OCI-LY1 (cell line): ENCODE measurements at regions not wholly inside any gene's neighbourhood (a gene's known extent, or its start where the extent isn't known, plus 50 kb on each side); places are given as distances from the start of the nearest gene placed in this dataset.

Experiments used
- H2AFZ ChIP-seq: fragments of 200-600 bp; sonication (generic), shearing (Covaris generic); 2 replicates; pipeline ENCODE4 v1.6.0; 2014; ENCODE audit warnings: antibody characterized with exemption, mild to moderate bottlenecking, low read length
- H3F3A ChIP-seq: fragments of 200-600 bp; sonication (generic), shearing (Covaris generic); 2 replicates; pipeline ENCODE4 v1.6.0; 2014; ENCODE audit warnings: mild to moderate bottlenecking, antibody characterized with exemption, low read length, moderate library complexity; ENCODE audit not compliant: insufficient read depth
- H3K27ac ChIP-seq: fragments of 200-600 bp; sonication (generic); 2 replicates; pipeline ENCODE4 v1.5.1; 2014; ENCODE audit warnings: low read length, mixed run types, mild to moderate bottlenecking, low read depth; ENCODE audit not compliant: poor library complexity, severe bottlenecking
- H3K27me3 ChIP-seq: fragments of 200-600 bp; sonication (generic); 2 replicates; pipeline ENCODE4 v1.6.0; 2014; ENCODE audit warnings: antibody characterized with exemption, mild to moderate bottlenecking, low read length, moderate library complexity; ENCODE audit not compliant: insufficient read depth
- H3K36me3 ChIP-seq: fragments of 200-600 bp; sonication (generic); 2 replicates; pipeline ENCODE4 v1.6.1; 2014; ENCODE audit warnings: mild to moderate bottlenecking, antibody characterized with exemption, low read length, moderate library complexity, mixed read lengths; ENCODE audit not compliant: insufficient read depth
- H3K4me1 ChIP-seq: fragments of 200-600 bp; sonication (generic); 2 replicates; pipeline ENCODE4 v1.5.1; 2014; ENCODE audit warnings: mild to moderate bottlenecking, low read length, moderate library complexity; ENCODE audit not compliant: insufficient read depth, severe bottlenecking
- H3K4me2 ChIP-seq: fragments of 200-600 bp; sonication (generic), shearing (Covaris generic); 2 replicates; pipeline ENCODE4 v1.6.1; 2014; ENCODE audit warnings: low read length
- H3K4me3 ChIP-seq: fragments of 200-600 bp; sonication (generic); 2 replicates; pipeline ENCODE4 v1.5.1; 2014; ENCODE audit warnings: low read length, low read depth, mild to moderate bottlenecking, mixed read lengths; ENCODE audit not compliant: poor library complexity, severe bottlenecking
- H3K79me2 ChIP-seq: fragments of 200-600 bp; shearing (Covaris generic); 2 replicates; pipeline ENCODE4 v1.6.1; 2016; ENCODE audit warnings: mixed run types, low read length, mixed read lengths; ENCODE audit not compliant: insufficient read depth
- H3K9ac ChIP-seq: fragments of 200-600 bp; sonication (generic), shearing (Covaris generic); 2 replicates; pipeline ENCODE4 v1.6.1; 2014; ENCODE audit warnings: mild to moderate bottlenecking, low read length, mixed read lengths
- H3K9me2 ChIP-seq: fragments of 200-600 bp; sonication (generic), shearing (Covaris generic); 2 replicates; pipeline ENCODE4 v1.6.1; 2014; ENCODE audit warnings: low read depth, mild to moderate bottlenecking, low read length, mixed read lengths
- H3K9me3 ChIP-seq: fragments of 200-600 bp; shearing (Covaris generic); 2 replicates; pipeline ENCODE4 v1.6.1; 2014; ENCODE audit warnings: low read length, mixed read lengths
- H4K20me1 ChIP-seq: fragments of 200-600 bp; sonication (generic), shearing (Covaris generic); 2 replicates; pipeline ENCODE4 v1.6.0; 2016; ENCODE audit warnings: mild to moderate bottlenecking, low read length; ENCODE audit not compliant: insufficient read depth
- CTCF ChIP-seq: fragments of 200-600 bp; sonication (generic), shearing (Covaris generic); IDR thresholded peaks from 2 replicates; pipeline ENCODE4 v1.5.1; 2017; ENCODE audit warnings: mild to moderate bottlenecking, antibody characterized with exemption, low read length, moderate library complexity, mixed read lengths
- EZH2 ChIP-seq: fragments of 200-600 bp; sonication (generic), shearing (Covaris generic); IDR thresholded peaks from 2 replicates; pipeline ENCODE4 v1.8.0; 2017; ENCODE audit warnings: borderline replicate concordance, mixed run types, mild to moderate bottlenecking, antibody characterized with exemption, low read length, moderate library complexity, mixed read lengths

- Histone ChIP-seq H3K4me1 (peaks cover 10% of the 10 kb centered on the region), H3K27ac (no peak overlapping the region), H3K4me2 (peak overlapping the region; percentile 56), H3K4me3 (peak overlapping the region; percentile 46), H3K27me3 (no peaks in the 10 kb centered on the region; the same call in 1 of the 2 replicates), H3K36me3 (no peaks in the 10 kb centered on the region; the same call in 1 of the 2 replicates), H4K20me1 (no peaks in the 10 kb centered on the region), H3K79me2 (no peaks in the 10 kb centered on the region), H3F3A (no peaks in the 10 kb centered on the region), H3K9ac (no peak overlapping the region; the same call in 1 of the 2 replicates), H3K9me3 (peaks cover 8% of the 10 kb centered on the region; the same call in 1 of the 2 replicates), H2AFZ (no peak overlapping the region), H3K9me2 (no peaks in the 10 kb centered on the region)
- no peak for TF ChIP-seq EZH2
- peak; percentile 98 for TF ChIP-seq CTCF
Measured at GRCh38 chr21:38733972-38734546, 71.7 kb upstream of the ETS2 start.

DNA sequence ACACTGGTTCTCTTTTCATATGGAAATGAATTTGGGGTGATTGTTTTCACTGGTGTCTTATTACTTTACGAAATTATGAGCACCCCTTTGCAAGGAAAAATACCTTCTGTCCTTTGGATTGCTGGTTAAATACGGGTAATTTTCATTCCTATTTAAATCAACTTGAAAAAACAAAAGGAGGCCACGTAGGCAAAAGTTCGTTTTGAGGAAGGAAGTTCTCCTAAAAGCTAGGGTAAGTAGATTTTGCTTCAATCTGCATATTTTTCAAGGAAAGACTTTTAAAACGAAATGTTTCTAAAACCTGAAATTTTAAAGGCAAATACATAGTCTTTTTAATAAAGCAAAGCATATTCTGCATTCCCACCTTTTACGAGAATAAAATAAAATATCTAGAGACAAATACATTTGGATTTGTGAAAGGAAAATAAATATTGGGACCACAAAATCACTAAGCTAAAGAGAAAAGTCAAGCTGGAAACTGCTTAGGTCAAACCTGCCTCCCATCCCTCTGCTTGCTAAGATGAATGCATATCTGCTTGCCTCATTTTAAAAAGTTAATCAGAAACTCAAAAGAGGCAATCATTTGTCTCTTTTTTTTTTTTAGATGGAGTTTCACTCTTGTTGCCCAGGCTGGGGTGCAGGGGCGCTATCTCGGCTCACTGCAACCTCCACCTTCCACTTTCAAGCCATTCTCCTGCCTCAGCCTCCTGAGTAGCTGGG is 70.9 kb upstream of the ETS2 start:
- no peaks in the 10 kb centered on the region for H3K79me2 ChIP-seq
- peaks cover 8% of the 10 kb centered on the region; the same call in 1 of the 2 replicates for H3K9me3 ChIP-seq
- H3K9me2 ChIP-seq = no peaks in the 10 kb centered on the region
- H3K27me3 ChIP-seq = no peaks in the 10 kb centered on the region; the same call in 1 of the 2 replicates
- no peaks in the 10 kb centered on the region for H3F3A ChIP-seq
- H3K9ac ChIP-seq = no peak overlapping the region; the same call in 1 of the 2 replicates
- H3K27ac ChIP-seq = no peak overlapping the region
- peak overlapping the region; percentile 46 for H3K4me3 ChIP-seq
- no peaks in the 10 kb centered on the region for H4K20me1 ChIP-seq
- peaks cover 10% of the 10 kb centered on the region for H3K4me1 ChIP-seq
- H3K36me3 ChIP-seq = no peaks in the 10 kb centered on the region; the same call in 1 of the 2 replicates
- no peak overlapping the region for H2AFZ ChIP-seq
- peak overlapping the region; percentile 56; the same call in 1 of the 2 replicates for H3K4me2 ChIP-seq
- no peak for TF ChIP-seq EZH2
- no peak for TF ChIP-seq CTCF

- Histone ChIP-seq H2AFZ (no peak overlapping the region), H3K4me2 (no peak overlapping the region), H3K9ac (no peak overlapping the region)
Measured at GRCh38 chr21:38735626-38736206, 70.0 kb upstream of the ETS2 start.

More at GRCh38 chr21:38735626-38736206, 70.0 kb upstream of the ETS2 start:
- no peaks in the 10 kb centered on the region for H3K79me2 ChIP-seq
- H3K4me3 ChIP-seq = no peak overlapping the region
- H3K27me3 ChIP-seq = no peaks in the 10 kb centered on the region; the same call in 1 of the 2 replicates
- no peak for TF ChIP-seq CTCF
- no peaks in the 10 kb centered on the region for H3K9me2 ChIP-seq
- no peaks in the 10 kb centered on the region for H3F3A ChIP-seq
- peaks cover 10% of the 10 kb centered on the region for H3K4me1 ChIP-seq
- H3K36me3 ChIP-seq = no peaks in the 10 kb centered on the region; the same call in 1 of the 2 replicates
- H3K9me3 ChIP-seq = peaks cover 8% of the 10 kb centered on the region; the same call in 1 of the 2 replicates
- no peak overlapping the region for H3K27ac ChIP-seq
- H4K20me1 ChIP-seq = no peaks in the 10 kb centered on the region
